BLaER1 (cell line): ENCODE measurements at regions not wholly inside any gene's neighbourhood (a gene's known extent, or its start where the extent isn't known, plus 50 kb on each side); places are given as distances from the start of the nearest gene placed in this dataset.
"Not testable (repeated sequence)": the region's sequence is repeated elsewhere in the genome, so short reads cannot be mapped to it uniquely, and the experiment has no call there.

Experiments used
- H3K27ac ChIP-seq: shearing (Covaris generic); formaldehyde crosslinking; 2 replicates; pipeline ENCODE4 v1.8.1; 2022
- H3K27me3 ChIP-seq: shearing (Covaris generic); formaldehyde crosslinking; 2 replicates; pipeline ENCODE4 v1.8.1; 2022
- H3K36me3 ChIP-seq: shearing (Covaris generic); formaldehyde crosslinking; 2 replicates; pipeline ENCODE4 v1.8.1; 2022
- H3K4me1 ChIP-seq: shearing (Covaris generic); formaldehyde crosslinking; 2 replicates; pipeline ENCODE4 v1.8.1; 2022
- H3K4me2 ChIP-seq: shearing (Covaris generic); formaldehyde crosslinking; 2 replicates; pipeline ENCODE4 v1.8.1; 2022
- H3K4me3 ChIP-seq: shearing (Covaris generic); formaldehyde crosslinking; 2 replicates; pipeline ENCODE4 v1.8.1; 2022
- H3K9ac ChIP-seq: shearing (Covaris generic); formaldehyde crosslinking; 2 replicates; pipeline ENCODE4 v1.8.1; 2022
- H3K9me3 ChIP-seq: shearing (Covaris generic); formaldehyde crosslinking; 2 replicates; pipeline ENCODE4 v1.8.1; 2022
- H4K20me1 ChIP-seq: shearing (Covaris generic); formaldehyde crosslinking; 2 replicates; pipeline ENCODE4 v1.8.1; 2022
- Cebpa-rat ChIP-seq: shearing (Covaris generic); IDR thresholded peaks from 2 replicates; pipeline ENCODE4 v1.8.1; 2022

DNA sequence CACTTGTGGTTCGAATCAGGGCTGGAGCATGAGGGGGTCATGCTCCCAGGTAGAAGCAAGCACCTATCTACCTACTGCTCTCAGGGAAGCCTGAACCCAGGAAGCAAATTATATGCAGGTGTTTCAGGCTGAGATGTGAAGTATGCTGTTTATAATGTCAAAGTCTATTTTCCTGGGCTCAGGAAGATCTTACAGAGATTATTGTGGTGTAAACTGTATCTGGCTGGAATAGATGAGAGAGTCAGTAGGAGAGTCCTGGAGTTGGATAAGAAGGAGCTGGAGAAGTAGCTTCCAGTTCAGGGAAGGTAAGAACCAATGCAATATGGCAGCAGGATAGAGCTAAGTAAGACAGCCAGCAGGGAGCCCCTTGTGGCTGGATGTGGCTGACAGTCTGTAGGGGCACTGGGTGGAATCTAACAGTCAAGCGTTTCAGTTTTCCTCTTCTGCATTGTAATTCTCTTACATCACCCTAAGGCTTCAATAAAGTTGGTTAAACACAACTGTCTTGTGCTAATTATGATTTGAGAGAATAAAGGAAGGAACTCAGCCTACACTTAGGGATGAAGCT, 105.9 kb upstream of the EEPD1 start:
- no peak for TF ChIP-seq Cebpa-rat
- Histone ChIP-seq H3K9me3 (no peaks in the 10 kb centered on the region), H3K4me2 (no peak overlapping the region)

DNA sequence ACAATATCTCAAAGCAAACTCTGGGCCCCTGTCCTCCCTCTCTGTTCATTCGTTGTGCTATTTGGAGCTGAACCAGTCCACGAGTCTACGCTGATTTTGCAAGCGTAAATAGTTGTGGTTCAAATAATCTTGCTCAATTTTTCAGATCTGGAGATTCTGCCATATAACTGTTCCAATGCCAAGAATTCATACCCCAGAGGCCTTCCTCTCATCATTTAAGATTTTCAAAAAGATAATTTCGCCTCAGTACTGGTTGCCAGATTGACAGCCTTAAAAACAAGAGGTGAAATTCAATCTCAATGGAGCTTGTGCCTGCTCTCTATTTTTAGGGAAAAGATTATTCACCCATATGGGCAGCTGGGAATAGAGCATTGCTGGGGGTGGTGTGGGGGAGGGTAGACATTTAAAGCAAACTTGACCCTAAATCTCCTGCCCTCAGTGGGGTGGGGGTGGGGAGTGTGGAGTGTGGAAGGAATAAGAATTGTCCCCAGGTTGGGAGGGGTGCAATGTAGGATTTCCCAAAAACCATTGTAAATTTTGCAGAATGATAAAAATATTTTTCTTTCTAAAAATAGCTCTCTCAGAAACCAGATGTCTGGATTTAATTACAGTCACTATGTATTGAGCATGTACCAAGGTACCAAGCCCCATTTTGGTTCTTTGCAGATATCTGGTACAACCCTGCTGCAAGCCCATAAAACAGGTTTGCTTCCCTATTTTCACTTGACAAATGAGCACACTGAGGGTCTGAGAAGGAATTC, 104.7 kb upstream of the EEPD1 start:
- Histone ChIP-seq H3K36me3 (no peaks in the 10 kb centered on the region), H3K9ac (no peak overlapping the region), H3K4me3 (no peak overlapping the region), H4K20me1 (no peaks in the 10 kb centered on the region), H3K27me3 (no peaks in the 10 kb centered on the region), H3K4me2 (no peak overlapping the region), H3K4me1 (peaks cover 17% of the 10 kb centered on the region), H3K9me3 (no peaks in the 10 kb centered on the region), H3K27ac (no peak overlapping the region)
- TF ChIP-seq Cebpa-rat = no peak

More for the DNA sequence above, 105.9 kb upstream of the EEPD1 start:
- H4K20me1 ChIP-seq = no peaks in the 10 kb centered on the region
- H3K27me3 ChIP-seq = no peaks in the 10 kb centered on the region
- H3K36me3 ChIP-seq = no peaks in the 10 kb centered on the region
- H3K9ac ChIP-seq = no peak overlapping the region
- H3K27ac ChIP-seq = no peak overlapping the region
- H3K4me1 ChIP-seq = peaks cover 17% of the 10 kb centered on the region
- no peak overlapping the region for H3K4me3 ChIP-seq

DNA sequence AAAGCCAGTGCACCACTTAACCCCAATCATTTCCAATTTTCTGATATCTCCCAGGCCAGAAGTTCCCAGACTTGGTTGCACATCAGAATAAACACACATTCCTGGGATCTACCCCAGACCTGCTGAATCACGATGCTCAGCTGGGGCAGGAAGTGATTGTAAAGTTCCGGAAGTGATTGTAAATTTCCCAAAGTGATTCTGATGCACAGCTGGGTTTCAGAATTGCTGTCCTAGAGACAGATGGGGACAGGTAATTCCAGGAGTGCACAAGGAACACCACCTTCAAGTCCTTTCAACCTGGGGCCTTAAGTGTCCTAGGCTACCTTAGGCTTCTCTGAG, 104.2 kb upstream of the EEPD1 start:
- no peak for TF ChIP-seq Cebpa-rat
- no peaks in the 10 kb centered on the region for H3K9me3 ChIP-seq
- no peak overlapping the region for H3K4me3 ChIP-seq
- H3K4me1 ChIP-seq = peaks cover 17% of the 10 kb centered on the region
- H3K27ac ChIP-seq = no peak overlapping the region
- no peaks in the 10 kb centered on the region for H4K20me1 ChIP-seq
- no peak overlapping the region for H3K9ac ChIP-seq
- no peaks in the 10 kb centered on the region for H3K27me3 ChIP-seq
- H3K4me2 ChIP-seq = no peak overlapping the region
- H3K36me3 ChIP-seq = no peaks in the 10 kb centered on the region

DNA sequence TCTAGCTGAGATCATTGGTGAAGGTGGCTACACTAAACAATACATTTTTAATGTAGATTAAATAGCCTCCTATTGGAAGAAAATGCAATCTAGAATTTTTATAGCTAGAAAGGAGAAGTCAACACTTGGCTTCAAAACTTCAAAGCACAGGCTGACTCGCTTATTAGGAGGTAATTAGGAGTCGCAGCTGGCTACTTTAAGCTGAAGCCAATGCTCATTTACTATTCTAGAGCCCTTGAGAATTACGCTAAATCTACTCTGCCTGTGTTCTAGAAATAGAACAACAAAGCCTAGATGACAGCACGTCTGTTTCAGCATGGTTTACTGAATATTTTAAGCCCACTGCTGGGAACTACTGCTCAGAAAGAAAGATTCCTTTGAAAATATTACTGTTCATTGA, 101.6 kb upstream of the EEPD1 start:
- H3K9me3 ChIP-seq = no peaks in the 10 kb centered on the region

DNA sequence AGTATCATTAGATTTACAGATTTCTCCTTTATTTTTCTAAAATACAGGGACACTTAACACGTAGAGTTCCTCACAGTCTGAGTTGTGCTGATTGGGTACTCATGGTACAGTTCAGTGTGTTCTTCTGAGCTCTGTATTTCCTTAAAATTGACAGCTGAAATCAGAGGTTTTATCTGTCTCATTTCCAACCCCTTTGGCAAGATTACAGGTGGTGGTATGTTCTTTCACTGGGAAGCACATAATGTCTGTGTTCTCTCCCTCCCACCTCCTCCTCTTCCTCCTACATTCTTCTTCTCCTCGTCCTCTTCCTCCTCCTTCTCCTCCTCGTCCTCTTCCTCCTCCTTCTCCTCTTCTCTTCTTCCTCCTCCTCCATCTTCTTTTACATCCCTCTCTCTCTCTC, 99.5 kb upstream of the EEPD1 start:
- H3K27ac ChIP-seq = no peak overlapping the region
- no peak overlapping the region for H3K4me2 ChIP-seq
- H3K27me3 ChIP-seq = no peaks in the 10 kb centered on the region
- no peak overlapping the region for H3K9ac ChIP-seq
- no peak for TF ChIP-seq Cebpa-rat
- H3K4me3 ChIP-seq = no peak overlapping the region
- H4K20me1 ChIP-seq = no peaks in the 10 kb centered on the region
- no peaks in the 10 kb centered on the region for H3K36me3 ChIP-seq
- H3K4me1 ChIP-seq = peaks cover 17% of the 10 kb centered on the region
- H3K9me3 ChIP-seq = no peaks in the 10 kb centered on the region

More for the DNA sequence above, 101.6 kb upstream of the EEPD1 start:
- peaks cover 21% of the 10 kb centered on the region for H3K4me1 ChIP-seq
- H3K4me3 ChIP-seq = no peak overlapping the region
- no peak overlapping the region for H3K4me2 ChIP-seq
- H3K9ac ChIP-seq = no peak overlapping the region
- no peaks in the 10 kb centered on the region for H3K36me3 ChIP-seq
- H3K27ac ChIP-seq = no peak overlapping the region
- no peaks in the 10 kb centered on the region for H4K20me1 ChIP-seq
- H3K27me3 ChIP-seq = no peaks in the 10 kb centered on the region
- TF ChIP-seq Cebpa-rat = no peak

DNA sequence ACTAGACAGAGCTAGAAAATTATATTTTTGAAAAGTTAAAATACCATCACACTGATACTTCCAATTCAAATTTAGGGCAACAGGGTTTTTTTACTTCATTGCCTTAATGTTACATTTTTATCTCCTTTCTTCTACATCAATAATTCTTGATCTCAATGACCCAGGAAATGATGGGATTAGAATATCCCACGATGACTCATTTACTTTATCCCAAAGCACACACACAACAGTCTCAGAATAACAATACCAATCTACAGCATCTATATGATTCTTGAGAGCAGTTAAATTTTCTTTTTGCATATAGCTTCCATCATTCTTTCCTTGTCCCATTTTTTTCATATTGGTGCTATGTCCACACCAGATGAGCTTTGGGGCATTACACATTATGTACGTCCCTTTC, 98.4 kb upstream of the EEPD1 start:
- Histone ChIP-seq H3K36me3 (no peaks in the 10 kb centered on the region), H3K9me3 (no peaks in the 10 kb centered on the region), H3K9ac (no peak overlapping the region), H3K27ac (no peak overlapping the region), H3K4me2 (no peak overlapping the region), H3K4me1 (peaks cover 12% of the 10 kb centered on the region), H4K20me1 (no peaks in the 10 kb centered on the region), H3K4me3 (no peak overlapping the region), H3K27me3 (no peaks in the 10 kb centered on the region)
- no peak for TF ChIP-seq Cebpa-rat

DNA sequence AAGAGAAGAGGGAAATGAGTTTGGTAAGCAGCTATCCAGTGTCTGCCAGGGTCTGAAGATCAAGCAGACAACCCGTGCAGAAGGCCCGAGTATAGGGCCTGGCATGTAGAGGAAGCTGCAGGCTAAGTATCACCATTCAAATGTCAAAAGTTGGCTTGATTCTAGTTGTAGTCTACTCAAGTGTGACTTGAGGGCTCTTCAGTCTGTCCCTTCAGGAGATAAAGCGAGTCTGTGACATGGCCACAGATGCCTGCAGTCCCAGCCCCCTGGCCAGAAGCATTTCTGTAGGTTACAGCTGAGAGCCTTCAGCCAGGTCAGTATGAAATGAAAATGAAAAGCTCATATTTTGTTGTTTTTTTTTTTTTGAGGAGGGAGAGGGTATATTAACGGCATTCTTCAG, 97.8 kb upstream of the EEPD1 start:
- no peak overlapping the region for H3K4me3 ChIP-seq
- no peak for TF ChIP-seq Cebpa-rat
- no peaks in the 10 kb centered on the region for H4K20me1 ChIP-seq
- H3K27ac ChIP-seq = no peak overlapping the region
- no peak overlapping the region for H3K4me2 ChIP-seq
- H3K9me3 ChIP-seq = no peaks in the 10 kb centered on the region
- no peak overlapping the region for H3K9ac ChIP-seq
- no peaks in the 10 kb centered on the region for H3K27me3 ChIP-seq
- no peaks in the 10 kb centered on the region for H3K36me3 ChIP-seq
- peaks cover 12% of the 10 kb centered on the region for H3K4me1 ChIP-seq

DNA sequence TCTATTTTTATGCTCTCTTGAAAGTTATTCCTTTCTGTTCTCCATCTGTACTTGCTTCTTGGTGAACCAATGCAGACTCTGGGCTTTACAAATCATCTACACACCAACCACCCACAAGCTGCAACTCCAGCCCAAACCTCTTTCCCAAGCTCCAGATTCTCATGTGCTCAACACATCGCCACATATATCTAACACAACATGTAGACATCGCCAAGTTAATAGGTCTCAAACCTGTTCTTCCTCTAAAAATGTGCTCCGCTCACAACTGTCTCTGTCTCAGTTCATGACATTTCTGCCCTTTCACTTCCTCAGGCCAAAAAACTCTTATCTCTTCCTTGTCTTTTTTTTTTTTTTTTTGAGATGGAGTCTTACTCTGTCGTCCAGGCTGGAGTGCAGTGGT, 95.7 kb upstream of the EEPD1 start:
- TF ChIP-seq Cebpa-rat = no peak
- H3K9me3 ChIP-seq = no peaks in the 10 kb centered on the region
- no peaks in the 10 kb centered on the region for H4K20me1 ChIP-seq
- no peak overlapping the region for H3K27ac ChIP-seq
- H3K27me3 ChIP-seq = no peaks in the 10 kb centered on the region
- H3K9ac ChIP-seq = no peak overlapping the region
- 0 out of 2 replicates have a peak, but pooled peaks cover 4% of the 10 kb centered on the region for H3K4me1 ChIP-seq
- H3K4me2 ChIP-seq = no peak overlapping the region
- no peaks in the 10 kb centered on the region for H3K36me3 ChIP-seq
- H3K4me3 ChIP-seq = no peak overlapping the region

DNA sequence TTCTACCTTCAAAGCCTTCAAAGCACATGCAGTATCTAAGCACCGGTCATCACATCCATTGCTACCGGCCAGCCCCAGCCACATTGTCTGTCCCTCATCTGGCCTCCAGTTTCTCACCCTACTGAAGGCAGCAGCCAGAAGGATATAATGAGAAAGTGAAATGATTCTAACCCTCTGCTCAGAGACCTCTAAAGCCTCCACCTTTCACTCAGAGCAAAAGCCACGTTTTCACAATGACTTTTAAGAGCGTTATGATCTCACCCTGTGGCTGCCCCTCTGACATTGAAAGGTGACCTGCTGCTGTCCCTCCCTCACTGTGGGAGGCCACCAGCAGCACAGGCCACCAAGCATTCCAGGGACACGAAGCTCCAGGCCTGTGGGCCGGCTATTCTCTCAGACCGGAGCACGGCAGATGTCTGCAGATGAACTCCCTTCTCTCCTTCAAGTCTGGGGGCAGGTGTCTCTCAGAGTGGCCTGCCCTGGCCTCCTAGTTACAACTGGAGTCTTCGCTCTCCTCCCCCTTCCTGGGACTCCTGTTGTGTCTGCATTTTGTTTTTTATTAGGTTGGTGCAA, 94.9 kb upstream of the EEPD1 start:
- Histone ChIP-seq H3K9ac (no peak overlapping the region), H3K4me2 (no peak overlapping the region), H3K4me1 (0 out of 2 replicates have a peak, but pooled peaks cover 4% of the 10 kb centered on the region), H3K36me3 (no peaks in the 10 kb centered on the region), H3K27me3 (no peaks in the 10 kb centered on the region), H3K27ac (no peak overlapping the region), H3K4me3 (no peak overlapping the region), H4K20me1 (no peaks in the 10 kb centered on the region), H3K9me3 (no peaks in the 10 kb centered on the region)
- no peak for TF ChIP-seq Cebpa-rat

DNA sequence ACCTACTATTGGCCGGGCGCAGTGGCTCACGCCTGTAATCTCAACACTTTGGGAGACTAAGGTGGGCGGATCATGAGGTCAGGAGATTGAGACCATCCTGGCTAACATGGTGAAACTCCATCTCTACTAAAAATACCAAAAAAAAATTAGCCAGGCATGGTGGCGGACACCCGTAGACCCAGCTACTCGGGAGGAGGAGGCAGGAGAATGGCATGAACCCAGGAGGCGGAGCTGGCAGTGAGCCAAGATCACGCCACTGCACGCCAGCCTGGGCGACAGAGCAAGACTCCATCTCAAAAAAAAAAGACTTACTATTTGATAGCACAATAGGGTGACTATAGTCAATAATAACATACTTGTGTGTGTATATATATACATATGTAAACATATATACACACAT, 92.7 kb upstream of the EEPD1 start:
- H3K4me3 ChIP-seq, H3K27me3 ChIP-seq, H4K20me1 ChIP-seq, H3K9me3 ChIP-seq, H3K36me3 ChIP-seq, H3K4me1 ChIP-seq, H3K27ac ChIP-seq, H3K4me2 ChIP-seq, H3K9ac ChIP-seq: not testable (repeated sequence)
